ENCODE measurements at regions not wholly inside any gene's neighbourhood (a gene's known extent, or its start where the extent isn't known, plus 50 kb on each side); places are given as distances from the start of the nearest gene placed in this dataset.

GRCh38 chr1:14180738-14181137, 417.7 kb upstream of the KAZN start:
- TF ChIP-seq MYC (IDR thresholded peaks at IDR 0.05; ENCODE audit: low read depth, low read length) (no peak), CTCF (IDR thresholded peaks at IDR 0.05; ENCODE audit: extremely low read depth in 1 of 2, insufficient read depth in 1 of 2, low read depth in 1 of 2, low read length in 2 of 2) (no peak), POLR2A (IDR thresholded peaks at IDR 0.05; ENCODE audit: low read depth, low read length) (no peak)
